Kidney (tissue), 10 donors: ENCODE measurements at regions not wholly inside any gene's neighbourhood (a gene's known extent, or its start where the extent isn't known, plus 50 kb on each side); places are given as distances from the start of the nearest gene placed in this dataset.
"Not testable (repeated sequence)": the region's sequence is repeated elsewhere in the genome, so short reads cannot be mapped to it uniquely, and the experiment has no call there.

ENCODE experiments used
- DNase-seq, 5 donors: peaks; one replicate each; pipeline ENCODE4 v3.0.0-alpha.2; 2013 to 2020
- FAIRE-seq: peaks from 2 replicates; lab custom pipeline; 2012; peaks lifted over from hg19 to GRCh38; lab: Jason Lieb, UNC
- H3K27ac ChIP-seq, 2 donors: one replicate each; pipeline ENCODE4 v1.7.0; 2013; ENCODE audit warnings: low read depth in 2 of 2, low read length in 2 of 2, inconsistent platforms in 1 of 2
- H3K27me3 ChIP-seq: one replicate; pipeline ENCODE4 v1.7.1; 2013; ENCODE audit warnings: low read length, inconsistent platforms; ENCODE audit not compliant: control insufficient read depth, insufficient read depth
- H3K36me3 ChIP-seq, 3 donors: one replicate each; pipeline versions ENCODE4 v1.7.0 to v1.7.1; 2013; ENCODE audit warnings: low read length in 3 of 3, control low read depth in 1 of 3, inconsistent platforms in 1 of 3; ENCODE audit not compliant: insufficient read depth in 3 of 3, control insufficient read depth in 2 of 3
- H3K4me1 ChIP-seq, 3 donors: one replicate each; pipeline versions ENCODE4 v1.7.0 to v1.7.1; 2013; ENCODE audit warnings: low read length in 3 of 3, inconsistent platforms in 1 of 3, low read depth in 1 of 3; ENCODE audit not compliant: control insufficient read depth in 2 of 3, insufficient read depth in 2 of 3
- H3K4me3 ChIP-seq, 3 donors: one replicate each; pipeline versions ENCODE4 v1.7.0 to v1.8.1; 2013; ENCODE audit warnings: low read length in 3 of 3, control low read depth in 1 of 3, inconsistent platforms in 1 of 3
- H3K9ac ChIP-seq, 3 donors: one replicate each; pipeline versions ENCODE4 v1.7.0 to v1.7.1; 2013; ENCODE audit warnings: low read length in 3 of 3, control low read depth in 1 of 3, inconsistent platforms in 1 of 3
- H3K9me3 ChIP-seq, 3 donors: one replicate each; pipeline versions ENCODE4 v1.7.0 to v1.7.1; 2013; ENCODE audit warnings: low read length in 3 of 3, control low read depth in 1 of 3, inconsistent platforms in 1 of 3; ENCODE audit not compliant: control insufficient read depth in 2 of 3, insufficient read depth in 1 of 3
- intact Hi-C: fragments of 100-400 bp; cut with DNase I; formaldehyde crosslinking; loops from one replicate; pipeline ENCODE4 v1.11.1; 2022
- donor health status: control.
- donor health status: control.
- donor health status: DM: yes; HTN: yes; CAD: no.
- donor health status: Normal renal cell carcinoma (clear cell type).

GRCh38 chr1:16794609-16795008 is 54.3 kb downstream of the RNU1-4 start:
- H3K27me3 ChIP-seq, H3K9me3 ChIP-seq, H3K9ac ChIP-seq, H3K36me3 ChIP-seq, FAIRE-seq, H3K4me1 ChIP-seq, intact Hi-C loops, H3K27ac ChIP-seq, H3K4me3 ChIP-seq: not testable (repeated sequence)
- DNase-seq, result peak in 1 of 5 donors; percentile 7

GRCh38 chr1:16795119-16795518 is 54.8 kb downstream of the RNU1-4 start:
- H3K27me3 ChIP-seq, FAIRE-seq, H3K27ac ChIP-seq, intact Hi-C loops, H3K4me1 ChIP-seq, H3K9ac ChIP-seq, H3K9me3 ChIP-seq, H3K36me3 ChIP-seq, H3K4me3 ChIP-seq: not testable (repeated sequence)
- peak in 1 of 5 donors; percentile 2 for DNase-seq

- H3K36me3 ChIP-seq, H3K9ac ChIP-seq, FAIRE-seq, intact Hi-C loops, H3K4me1 ChIP-seq, H3K4me3 ChIP-seq, H3K27ac ChIP-seq, H3K27me3 ChIP-seq, H3K9me3 ChIP-seq, DNase-seq: not testable (repeated sequence)
Measured at GRCh38 chr1:16796179-16796578, 55.9 kb downstream of the RNU1-4 start.

GRCh38 chr1:16796625-16797046 is 56.3 kb downstream of the RNU1-4 start:
- H3K36me3 ChIP-seq, H3K4me1 ChIP-seq, H3K27ac ChIP-seq, H3K4me3 ChIP-seq, H3K27me3 ChIP-seq, H3K9me3 ChIP-seq, H3K9ac ChIP-seq, intact Hi-C loops, FAIRE-seq: not testable (repeated sequence)
- peak in 4 of 5 donors; percentile 4 to 41 (median 32) for DNase-seq

- DNase-seq, result peak in 1 of 5 donors; percentile 7
- H3K27me3 ChIP-seq, H3K27ac ChIP-seq, H3K9me3 ChIP-seq, H3K4me1 ChIP-seq, H3K36me3 ChIP-seq, FAIRE-seq, H3K9ac ChIP-seq, intact Hi-C loops, H3K4me3 ChIP-seq: not testable (repeated sequence)
Measured at GRCh38 chr1:16797065-16797464, 56.7 kb downstream of the RNU1-4 start.

GRCh38 chr1:16798050-16798449 is 57.7 kb downstream of the RNU1-4 start:
- DNase-seq, result peak in 1 of 5 donors; percentile 1
- H3K9me3 ChIP-seq, H3K27ac ChIP-seq, intact Hi-C loops, H3K27me3 ChIP-seq, FAIRE-seq, H3K36me3 ChIP-seq, H3K4me3 ChIP-seq, H3K4me1 ChIP-seq, H3K9ac ChIP-seq: not testable (repeated sequence)
